Immature natural killer cell (primary cell): ENCODE measurements at regions not wholly inside any gene's neighbourhood (a gene's known extent, or its start where the extent isn't known, plus 50 kb on each side); places are given as distances from the start of the nearest gene placed in this dataset.

Source experiments
- DNase-seq, 3 donors: peaks; one replicate each; pipeline ENCODE4 v3.0.0; 2022; ENCODE audit warnings: mixed read lengths in 1 of 3
- H3K27ac Mint-ChIP-seq, 6 donors: one replicate each; pipeline ENCODE4 v1.8.0; 2020; ENCODE audit warnings: mixed read lengths in 6 of 6, mild to moderate bottlenecking in 5 of 6, inconsistent platforms in 4 of 6, moderate library complexity in 3 of 6
- H3K27me3 Mint-ChIP-seq, 3 donors: one replicate each; pipeline ENCODE4 v1.8.0; 2020 to 2021; ENCODE audit warnings: low read depth in 3 of 3, mild to moderate bottlenecking in 3 of 3, mixed read lengths in 3 of 3, moderate library complexity in 3 of 3, inconsistent platforms in 1 of 3
- H3K36me3 Mint-ChIP-seq, 3 donors: one replicate each; pipeline ENCODE4 v1.8.0; 2020; ENCODE audit warnings: mixed read lengths in 3 of 3, inconsistent platforms in 2 of 3, mild to moderate bottlenecking in 2 of 3
- H3K4me1 Mint-ChIP-seq, 2 donors: one replicate each; pipeline ENCODE4 v1.8.0; 2020; ENCODE audit warnings: inconsistent platforms in 2 of 2, mild to moderate bottlenecking in 2 of 2, mixed read lengths in 2 of 2, moderate library complexity in 1 of 2
- H3K4me3 Mint-ChIP-seq, 5 donors: one replicate each; pipeline ENCODE4 v1.8.0; 2020; ENCODE audit warnings: mild to moderate bottlenecking in 5 of 5, mixed read lengths in 5 of 5, inconsistent platforms in 3 of 5, moderate library complexity in 3 of 5
- H3K9me3 Mint-ChIP-seq, 6 donors: one replicate each; pipeline ENCODE4 v1.8.0; 2020; ENCODE audit warnings: mild to moderate bottlenecking in 6 of 6, mixed read lengths in 6 of 6, inconsistent platforms in 4 of 6, moderate library complexity in 3 of 6

GRCh38 chr4:126547352-126547751, 1085.4 kb upstream of the INTU start:
- H3K9me3 Mint-ChIP-seq = peaks cover 0 to 24% (median 5%) of the 10 kb centered on the region in 6 donors
- no peaks in the 10 kb centered on the region for H3K4me1 Mint-ChIP-seq
- H3K36me3 Mint-ChIP-seq = no peaks in the 10 kb centered on the region
- DNase-seq = no peak
- H3K27ac Mint-ChIP-seq = no peak overlapping the region
- no peaks in the 10 kb centered on the region for H3K27me3 Mint-ChIP-seq
- no peak overlapping the region for H3K4me3 Mint-ChIP-seq

GRCh38 chr4:126548890-126549289, 1083.9 kb upstream of the INTU start:
- Mint-ChIP-seq H3K9me3 (peaks cover 5 to 16% (median 7%) of the 10 kb centered on the region in 6 donors), H3K27me3 (no peaks in the 10 kb centered on the region), H3K4me3 (no peak overlapping the region), H3K27ac (no peak overlapping the region), H3K36me3 (no peaks in the 10 kb centered on the region), H3K4me1 (no peaks in the 10 kb centered on the region)
- no peak for DNase-seq

GRCh38 chr4:126552321-126552720, 1080.4 kb upstream of the INTU start:
- no peak for DNase-seq
- no peak overlapping the region for H3K4me3 Mint-ChIP-seq
- H3K27me3 Mint-ChIP-seq = no peaks in the 10 kb centered on the region
- H3K4me1 Mint-ChIP-seq = no peaks in the 10 kb centered on the region
- peaks cover 14 to 27% (median 21%) of the 10 kb centered on the region in 6 donors for H3K9me3 Mint-ChIP-seq
- no peaks in the 10 kb centered on the region for H3K36me3 Mint-ChIP-seq
- H3K27ac Mint-ChIP-seq = no peak overlapping the region

- no peaks in the 10 kb centered on the region for H3K36me3 Mint-ChIP-seq
- no peak for DNase-seq
- H3K27me3 Mint-ChIP-seq = no peaks in the 10 kb centered on the region
- peaks cover 14 to 29% (median 18%) of the 10 kb centered on the region in 6 donors for H3K9me3 Mint-ChIP-seq
- no peaks in the 10 kb centered on the region for H3K4me1 Mint-ChIP-seq
- H3K27ac Mint-ChIP-seq = no peak overlapping the region
- H3K4me3 Mint-ChIP-seq = no peak overlapping the region
Observed at GRCh38 chr4:126553248-126553647, 1079.5 kb upstream of the INTU start.

- H3K9me3 Mint-ChIP-seq = peaks cover 9 to 34% (median 22%) of the 10 kb centered on the region in 6 donors
- H3K4me1 Mint-ChIP-seq = no peaks in the 10 kb centered on the region
- DNase-seq = no peak
- no peaks in the 10 kb centered on the region for H3K36me3 Mint-ChIP-seq
- no peak overlapping the region for H3K4me3 Mint-ChIP-seq
- H3K27ac Mint-ChIP-seq = no peak overlapping the region
- peaks cover 0 to 5% (median 2%) of the 10 kb centered on the region in 3 donors for H3K27me3 Mint-ChIP-seq
Observed at GRCh38 chr4:126558596-126558995, 1074.2 kb upstream of the INTU start.

GRCh38 chr4:126559961-126560360, 1072.8 kb upstream of the INTU start:
- H3K9me3 Mint-ChIP-seq = peaks cover 4 to 25% (median 15%) of the 10 kb centered on the region in 6 donors
- peaks cover 0 to 5% (median 2%) of the 10 kb centered on the region in 3 donors for H3K27me3 Mint-ChIP-seq
- DNase-seq = no peak
- no peaks in the 10 kb centered on the region for H3K4me1 Mint-ChIP-seq
- no peak overlapping the region for H3K27ac Mint-ChIP-seq
- no peak overlapping the region for H3K4me3 Mint-ChIP-seq
- H3K36me3 Mint-ChIP-seq = no peaks in the 10 kb centered on the region

GRCh38 chr4:126560794-126561193, 1072.0 kb upstream of the INTU start:
- Mint-ChIP-seq H3K27ac (no peak overlapping the region), H3K36me3 (no peaks in the 10 kb centered on the region), H3K4me3 (no peak overlapping the region), H3K27me3 (peaks cover 0 to 5% (median 2%) of the 10 kb centered on the region in 3 donors), H3K9me3 (peaks cover 0 to 18% (median 9%) of the 10 kb centered on the region in 6 donors), H3K4me1 (no peaks in the 10 kb centered on the region)
- no peak for DNase-seq

- H3K4me3 Mint-ChIP-seq = no peak overlapping the region
- peaks cover 0 to 5% (median 2%) of the 10 kb centered on the region in 3 donors for H3K27me3 Mint-ChIP-seq
- DNase-seq = no peak
- H3K9me3 Mint-ChIP-seq = peaks cover 0 to 9% (median 3%) of the 10 kb centered on the region in 6 donors
- H3K27ac Mint-ChIP-seq = no peak overlapping the region
- H3K4me1 Mint-ChIP-seq = no peaks in the 10 kb centered on the region
- H3K36me3 Mint-ChIP-seq = no peaks in the 10 kb centered on the region
Observed at GRCh38 chr4:126563389-126563788, 1069.4 kb upstream of the INTU start.

- no peaks in the 10 kb centered on the region for H3K36me3 Mint-ChIP-seq
- no peak overlapping the region for H3K4me3 Mint-ChIP-seq
- H3K9me3 Mint-ChIP-seq = peaks cover 2 to 10% (median 6%) of the 10 kb centered on the region in 6 donors
- H3K27ac Mint-ChIP-seq = no peak overlapping the region
- peaks cover 0 to 5% (median 2%) of the 10 kb centered on the region in 3 donors for H3K27me3 Mint-ChIP-seq
- DNase-seq = no peak
- H3K4me1 Mint-ChIP-seq = no peaks in the 10 kb centered on the region
Observed at GRCh38 chr4:126564283-126564854, 1068.4 kb upstream of the INTU start.

- DNase-seq = no peak
- Mint-ChIP-seq H3K4me3 (no peak overlapping the region), H3K4me1 (no peaks in the 10 kb centered on the region), H3K9me3 (peaks cover 2 to 6% (median 3%) of the 10 kb centered on the region in 6 donors), H3K27me3 (no peaks in the 10 kb centered on the region), H3K36me3 (no peaks in the 10 kb centered on the region), H3K27ac (no peak overlapping the region)
Observed at GRCh38 chr4:126568652-126569570, 1063.8 kb upstream of the INTU start.

- H3K36me3 Mint-ChIP-seq = no peaks in the 10 kb centered on the region
- H3K27ac Mint-ChIP-seq = no peak overlapping the region
- H3K4me1 Mint-ChIP-seq = no peaks in the 10 kb centered on the region
- peaks cover 0 to under 1% (median 0%) of the 10 kb centered on the region in 3 donors for H3K27me3 Mint-ChIP-seq
- H3K4me3 Mint-ChIP-seq = no peak overlapping the region
- no peak for DNase-seq
- H3K9me3 Mint-ChIP-seq = peaks cover 2 to 7% (median 4%) of the 10 kb centered on the region in 6 donors
Observed at GRCh38 chr4:126572264-126572663, 1060.5 kb upstream of the INTU start.

GRCh38 chr4:126582737-126583136, 1050.0 kb upstream of the INTU start:
- H3K27me3 Mint-ChIP-seq = peaks cover 0 to 2% (median 0%) of the 10 kb centered on the region in 3 donors
- no peak overlapping the region for H3K4me3 Mint-ChIP-seq
- H3K36me3 Mint-ChIP-seq = peaks cover 0 to 3% (median 0%) of the 10 kb centered on the region in 3 donors

GRCh38 chr4:126583509-126583908, 1049.2 kb upstream of the INTU start:
- Mint-ChIP-seq H3K4me1 (no peaks in the 10 kb centered on the region), H3K27me3 (peaks cover 0 to 2% (median 0%) of the 10 kb centered on the region in 3 donors), H3K27ac (no peak overlapping the region), H3K4me3 (no peak overlapping the region), H3K36me3 (peaks cover 0 to 3% (median 0%) of the 10 kb centered on the region in 3 donors), H3K9me3 (peaks cover 9 to 52% (median 17%) of the 10 kb centered on the region in 6 donors)
- DNase-seq = no peak

More at GRCh38 chr4:126582737-126583136, 1050.0 kb upstream of the INTU start:
- DNase-seq = no peak
- H3K27ac Mint-ChIP-seq = no peak overlapping the region
- no peaks in the 10 kb centered on the region for H3K4me1 Mint-ChIP-seq
- H3K9me3 Mint-ChIP-seq = peaks cover 9 to 51% (median 17%) of the 10 kb centered on the region in 6 donors

- Mint-ChIP-seq H3K9me3 (peaks cover 0 to 22% (median 6%) of the 10 kb centered on the region in 6 donors), H3K4me1 (no peaks in the 10 kb centered on the region), H3K4me3 (no peak overlapping the region), H3K27me3 (peaks cover 0 to 2% (median under 1%) of the 10 kb centered on the region in 3 donors), H3K36me3 (no peaks in the 10 kb centered on the region), H3K27ac (no peak overlapping the region)
- DNase-seq = no peak
Observed at GRCh38 chr4:126591583-126591982, 1041.2 kb upstream of the INTU start.
